ENCODE measurements at regions not wholly inside any gene's neighbourhood (a gene's known extent, or its start where the extent isn't known, plus 50 kb on each side); places are given as distances from the start of the nearest gene placed in this dataset.

- Histone ChIP-seq H3K27me3 (ENCODE audit: control insufficient read depth, insufficient read depth, low read length) (no peaks in the 10 kb centered on the region), H3K4me3 (ENCODE audit: low read depth, low read length) (no peak overlapping the region), H3K36me3 (ENCODE audit: control insufficient read depth, insufficient read depth, low read length) (no peaks in the 10 kb centered on the region)
- no peak for FAIRE-seq
- DNase-seq (ENCODE audit: low read depth), result no peak
- no peak for TF ChIP-seq CTCF (IDR thresholded peaks at IDR 0.05; ENCODE audit: insufficient read depth, low read length, severe bottlenecking)
Measured at GRCh38 chr12:24723759-24724158, 225.1 kb downstream of the BCAT1 start.

- no peak overlapping the region for H3K4me3 ChIP-seq (ENCODE audit: low read depth, low read length)
- no peaks in the 10 kb centered on the region for H3K27me3 ChIP-seq (ENCODE audit: control insufficient read depth, insufficient read depth, low read length)
- H3K36me3 ChIP-seq (ENCODE audit: control insufficient read depth, insufficient read depth, low read length), result no peaks in the 10 kb centered on the region
- DNase-seq (ENCODE audit: low read depth) (no peak), FAIRE-seq (no peak)
- TF ChIP-seq CTCF (IDR thresholded peaks at IDR 0.05; ENCODE audit: insufficient read depth, low read length, severe bottlenecking), result no peak
Measured at GRCh38 chr12:24721191-24721590, 227.7 kb downstream of the BCAT1 start.

GRCh38 chr12:24719293-24719721, 229.6 kb downstream of the BCAT1 start:
- H3K36me3 ChIP-seq (ENCODE audit: control insufficient read depth, insufficient read depth, low read length), result no peaks in the 10 kb centered on the region
- H3K27me3 ChIP-seq (ENCODE audit: control insufficient read depth, insufficient read depth, low read length), result no peaks in the 10 kb centered on the region
- H3K4me3 ChIP-seq (ENCODE audit: low read depth, low read length), result no peak overlapping the region
- no peak for TF ChIP-seq CTCF (IDR thresholded peaks at IDR 0.05; ENCODE audit: insufficient read depth, low read length, severe bottlenecking)
- FAIRE-seq, result no peak
- DNase-seq (ENCODE audit: low read depth), result peak; percentile 87

- Histone ChIP-seq H3K4me3 (ENCODE audit: low read depth, low read length) (no peak overlapping the region), H3K27me3 (ENCODE audit: control insufficient read depth, insufficient read depth, low read length) (no peaks in the 10 kb centered on the region), H3K36me3 (ENCODE audit: control insufficient read depth, insufficient read depth, low read length) (no peaks in the 10 kb centered on the region)
- DNase-seq (ENCODE audit: low read depth) (no peak), FAIRE-seq (no peak)
- TF ChIP-seq CTCF (IDR thresholded peaks at IDR 0.05; ENCODE audit: insufficient read depth, low read length, severe bottlenecking), result no peak
Measured at GRCh38 chr12:24718617-24719016, 230.3 kb downstream of the BCAT1 start.

GRCh38 chr12:24714237-24714636, 234.7 kb downstream of the BCAT1 start:
- no peaks in the 10 kb centered on the region for H3K27me3 ChIP-seq (ENCODE audit: control insufficient read depth, insufficient read depth, low read length)
- no peak overlapping the region for H3K4me3 ChIP-seq (ENCODE audit: low read depth, low read length)
- no peak for DNase-seq (ENCODE audit: low read depth)
- FAIRE-seq, result no peak
- no peak for TF ChIP-seq CTCF (IDR thresholded peaks at IDR 0.05; ENCODE audit: insufficient read depth, low read length, severe bottlenecking)
- no peaks in the 10 kb centered on the region for H3K36me3 ChIP-seq (ENCODE audit: control insufficient read depth, insufficient read depth, low read length)

All from bronchial epithelial cell (primary cell).